MCF 10A (cell line): ENCODE measurements at regions not wholly inside any gene's neighbourhood (a gene's known extent, or its start where the extent isn't known, plus 50 kb on each side); places are given as distances from the start of the nearest gene placed in this dataset.

Experiments used
- BruUV-seq: library from RNA; stranded (reverse); fragments of 400-500 nt; replicated peaks from 2 replicates; lab custom pipeline; 2021; lab: Mats Ljungman, UMichigan
- CTCF ChIA-PET: fragments of 300-600 bp; sonication (Branson Sonifier 250); formaldehyde crosslinking; extraction: SDS; loops from one replicate; lab custom pipeline; 2021; ENCODE audit warnings: antibody characterized with exemption, inconsistent platforms; lab: Yijun Ruan, JAX
- POLR2A ChIA-PET: fragments of 300-600, 350-650 bp; sonication (Branson Sonifier 250); formaldehyde crosslinking; extraction: SDS; loops from one replicate; lab custom pipeline; 2020; ENCODE audit warnings: antibody characterized with exemption, inconsistent platforms; lab: Yijun Ruan, JAX
- DNase-seq: peaks from one replicate; pipeline ENCODE4 v3.0.0-alpha.2; 2018; ENCODE audit not compliant: unreplicated experiment
- H3K27ac Mint-ChIP-seq: one replicate; pipeline ENCODE4 v1.8.0; 2022; ENCODE audit warnings: mild to moderate bottlenecking, low read depth, mixed read lengths; ENCODE audit not compliant: unreplicated experiment
- H3K27me3 Mint-ChIP-seq: one replicate; pipeline ENCODE4 v1.8.0; 2022; ENCODE audit warnings: mixed read lengths; ENCODE audit not compliant: insufficient read depth, unreplicated experiment
- H3K36me3 Mint-ChIP-seq: one replicate; pipeline ENCODE4 v1.8.0; 2022; ENCODE audit warnings: mild to moderate bottlenecking, moderate library complexity, mixed read lengths; ENCODE audit not compliant: insufficient read depth, unreplicated experiment
- H3K4me1 Mint-ChIP-seq: one replicate; pipeline ENCODE4 v1.8.0; 2022; ENCODE audit warnings: mixed read lengths; ENCODE audit not compliant: insufficient read depth, unreplicated experiment
- H3K4me3 Mint-ChIP-seq: one replicate; pipeline ENCODE4 v1.8.0; 2022; ENCODE audit warnings: mild to moderate bottlenecking, moderate library complexity, mixed read lengths; ENCODE audit not compliant: unreplicated experiment
- H3K9me3 Mint-ChIP-seq: one replicate; pipeline ENCODE4 v1.8.0; 2022; ENCODE audit warnings: mixed read lengths; ENCODE audit not compliant: unreplicated experiment
- CTCF ChIP-seq: fragments of 200-600 bp; IDR thresholded peaks from one replicate; pipeline ENCODE4 v1.8.0; 2022; ENCODE audit warnings: antibody characterized with exemption, mild to moderate bottlenecking; ENCODE audit not compliant: unreplicated experiment
- intact Hi-C: fragments of 100-400 bp; cut with micrococcal nuclease; formaldehyde crosslinking; loops from 2 replicates; pipeline ENCODE4 v1.14.1; 2022

GRCh38 chr11:114776956-114777355 lies 98.6 kb downstream of the NXPE2 start:
- ChIA-PET POLR2A (no interaction called here), CTCF (interaction anchor here (0.6 to 1.0 kb wide), 3 partner anchors 9 to 1283 kb away, joined by 3 to 5 read pairs (median 5); no protein-coding TSS in a partner anchor)
- peaks cover 73% of the 10 kb centered on the region for H3K27me3 Mint-ChIP-seq
- no peaks in the 10 kb centered on the region for H3K9me3 Mint-ChIP-seq
- no peak for DNase-seq
- intact Hi-C loops, result loop anchor here (5.0 kb wide), 1 partner anchor 545 kb away; no protein-coding TSS in a partner anchor
- no peaks in the 10 kb centered on the region for H3K36me3 Mint-ChIP-seq
- no TSS peak for BruUV-seq
- TF ChIP-seq CTCF, result no peak
- no peak overlapping the region for H3K4me3 Mint-ChIP-seq
- H3K27ac Mint-ChIP-seq, result no peak overlapping the region
- H3K4me1 Mint-ChIP-seq, result no peaks in the 10 kb centered on the region

GRCh38 chr11:114779189-114779588 lies 100.9 kb downstream of the NXPE2 start:
- DNase-seq, result no peak
- Mint-ChIP-seq H3K27ac (no peak overlapping the region), H3K36me3 (no peaks in the 10 kb centered on the region), H3K27me3 (peaks cover 66% of the 10 kb centered on the region), H3K4me3 (no peak overlapping the region), H3K9me3 (no peaks in the 10 kb centered on the region), H3K4me1 (no peaks in the 10 kb centered on the region)
- TF ChIP-seq CTCF, result no peak
- intact Hi-C loops, result loop anchor here (5.0 kb wide), 1 partner anchor 543 kb away; no protein-coding TSS in a partner anchor
- POLR2A ChIA-PET, result no interaction called here
- CTCF ChIA-PET, result interaction anchor here (0.6 to 1.1 kb wide), 2 partner anchors 439 to 915 kb away, joined by 4 to 5 read pairs; no protein-coding TSS in a partner anchor
- BruUV-seq, result no TSS peak

GRCh38 chr11:114782650-114783310 lies 104.5 kb downstream of the NXPE2 start:
- POLR2A ChIA-PET, result no interaction called here
- no peaks in the 10 kb centered on the region for H3K4me1 Mint-ChIP-seq
- BruUV-seq, result no TSS peak
- no peak overlapping the region for H3K4me3 Mint-ChIP-seq
- no peak for DNase-seq
- H3K27ac Mint-ChIP-seq, result no peak overlapping the region
- peaks cover 65% of the 10 kb centered on the region for H3K27me3 Mint-ChIP-seq
- no peaks in the 10 kb centered on the region for H3K9me3 Mint-ChIP-seq
- H3K36me3 Mint-ChIP-seq, result no peaks in the 10 kb centered on the region
- intact Hi-C loops, result no loop called here
- TF ChIP-seq CTCF, result no peak
- CTCF ChIA-PET, result interaction anchor here (1.3 kb wide), 1 partner anchor 8 kb away, joined by 8 read pairs; no protein-coding TSS in a partner anchor

GRCh38 chr11:114783805-114784204 lies 105.5 kb downstream of the NXPE2 start:
- TF ChIP-seq CTCF, result no peak
- no peaks in the 10 kb centered on the region for H3K4me1 Mint-ChIP-seq
- H3K36me3 Mint-ChIP-seq, result no peaks in the 10 kb centered on the region
- no peak for DNase-seq
- BruUV-seq, result no TSS peak
- no peak overlapping the region for H3K4me3 Mint-ChIP-seq
- H3K27me3 Mint-ChIP-seq, result peaks cover 55% of the 10 kb centered on the region
- intact Hi-C loops, result no loop called here
- ChIA-PET POLR2A (no interaction called here), CTCF (interaction anchor here (0.6 to 1.3 kb wide), 6 partner anchors 9 to 1859 kb away, joined by 3 to 8 read pairs (median 4); no protein-coding TSS in a partner anchor)
- no peak overlapping the region for H3K27ac Mint-ChIP-seq
- no peaks in the 10 kb centered on the region for H3K9me3 Mint-ChIP-seq
